H1 (cell line): ENCODE measurements at regions not wholly inside any gene's neighbourhood (a gene's known extent, or its start where the extent isn't known, plus 50 kb on each side); places are given as distances from the start of the nearest gene placed in this dataset.

Experiments used
- JUN ChIP-seq: IDR thresholded peaks from 2 replicates; pipeline ENCODE4 v1.6.1; 2011; ENCODE audit warnings: low read depth, mild to moderate bottlenecking, improper control_type of control experiment, low read length
- POLR2AphosphoS5 ChIP-seq: IDR thresholded peaks from 2 replicates; pipeline ENCODE4 v1.6.1; 2011; ENCODE audit warnings: low read depth, low read length
- TF ChIP-seq, protein P1 (sequence below), 3 experiments: IDR thresholded peaks; 1 replicate in 2 of 3; 2 replicates in 1 of 3; pipeline versions ENCODE4 v1.5.1 to v1.6.1; 2011; ENCODE audit warnings: low read length in 3 of 3, mild to moderate bottlenecking in 3 of 3, inconsistent platforms in 2 of 3, low read depth in 1 of 3, moderate library complexity in 1 of 3; ENCODE audit not compliant: insufficient read depth in 1 of 3; ENCODE audit errors: control extremely low read depth in 1 of 3
- TF ChIP-seq, protein P2 (sequence below): IDR thresholded peaks from 2 replicates; pipeline ENCODE4 v1.6.1; 2012; ENCODE audit warnings: low read length, inconsistent platforms

DNA sequence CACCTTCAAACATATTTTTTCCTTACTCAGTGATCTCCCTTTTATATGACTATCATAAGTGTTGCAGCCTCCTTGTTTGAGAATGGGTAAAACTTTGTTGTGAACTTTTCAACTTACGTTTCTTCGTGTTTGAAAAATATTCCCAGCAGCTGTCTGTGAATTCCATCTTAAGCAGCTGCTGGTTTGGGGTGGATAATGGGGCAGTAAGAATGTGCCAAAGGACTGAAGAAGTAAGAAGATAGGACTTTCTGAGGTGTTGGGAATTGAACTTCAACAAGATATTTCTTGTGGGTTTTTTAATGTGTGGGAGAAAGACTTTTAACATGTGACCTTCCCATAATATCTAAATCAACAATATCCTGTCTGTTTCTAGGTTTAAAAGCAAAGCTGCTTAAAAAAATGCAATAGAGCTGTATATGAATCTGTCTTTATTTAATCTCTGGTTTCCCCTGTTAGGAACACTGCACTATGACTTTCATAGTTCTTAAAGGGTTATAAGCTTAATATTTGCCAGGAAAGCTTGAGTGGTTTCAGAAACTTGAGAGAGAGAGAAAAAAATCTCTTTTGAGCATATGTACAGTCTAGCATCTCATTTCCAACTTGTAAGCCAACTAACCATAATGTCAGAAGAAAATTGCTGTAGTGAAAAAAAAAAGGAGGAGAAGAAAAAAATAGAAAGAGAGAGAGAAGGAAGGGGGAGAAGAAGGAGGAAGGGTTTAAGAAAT, 1659.2 kb upstream of the FLRT2 start:
- TF ChIP-seq, protein P1, sequence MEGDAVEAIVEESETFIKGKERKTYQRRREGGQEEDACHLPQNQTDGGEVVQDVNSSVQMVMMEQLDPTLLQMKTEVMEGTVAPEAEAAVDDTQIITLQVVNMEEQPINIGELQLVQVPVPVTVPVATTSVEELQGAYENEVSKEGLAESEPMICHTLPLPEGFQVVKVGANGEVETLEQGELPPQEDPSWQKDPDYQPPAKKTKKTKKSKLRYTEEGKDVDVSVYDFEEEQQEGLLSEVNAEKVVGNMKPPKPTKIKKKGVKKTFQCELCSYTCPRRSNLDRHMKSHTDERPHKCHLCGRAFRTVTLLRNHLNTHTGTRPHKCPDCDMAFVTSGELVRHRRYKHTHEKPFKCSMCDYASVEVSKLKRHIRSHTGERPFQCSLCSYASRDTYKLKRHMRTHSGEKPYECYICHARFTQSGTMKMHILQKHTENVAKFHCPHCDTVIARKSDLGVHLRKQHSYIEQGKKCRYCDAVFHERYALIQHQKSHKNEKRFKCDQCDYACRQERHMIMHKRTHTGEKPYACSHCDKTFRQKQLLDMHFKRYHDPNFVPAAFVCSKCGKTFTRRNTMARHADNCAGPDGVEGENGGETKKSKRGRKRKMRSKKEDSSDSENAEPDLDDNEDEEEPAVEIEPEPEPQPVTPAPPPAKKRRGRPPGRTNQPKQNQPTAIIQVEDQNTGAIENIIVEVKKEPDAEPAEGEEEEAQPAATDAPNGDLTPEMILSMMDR (IDR thresholded peaks at IDR 0.05; ENCODE audit: control extremely low read depth in 1 of 3, insufficient read depth in 1 of 3, low read depth in 1 of 3, low read length in 3 of 3) = no peak
- no peak for TF ChIP-seq POLR2AphosphoS5
- TF ChIP-seq, protein P2, sequence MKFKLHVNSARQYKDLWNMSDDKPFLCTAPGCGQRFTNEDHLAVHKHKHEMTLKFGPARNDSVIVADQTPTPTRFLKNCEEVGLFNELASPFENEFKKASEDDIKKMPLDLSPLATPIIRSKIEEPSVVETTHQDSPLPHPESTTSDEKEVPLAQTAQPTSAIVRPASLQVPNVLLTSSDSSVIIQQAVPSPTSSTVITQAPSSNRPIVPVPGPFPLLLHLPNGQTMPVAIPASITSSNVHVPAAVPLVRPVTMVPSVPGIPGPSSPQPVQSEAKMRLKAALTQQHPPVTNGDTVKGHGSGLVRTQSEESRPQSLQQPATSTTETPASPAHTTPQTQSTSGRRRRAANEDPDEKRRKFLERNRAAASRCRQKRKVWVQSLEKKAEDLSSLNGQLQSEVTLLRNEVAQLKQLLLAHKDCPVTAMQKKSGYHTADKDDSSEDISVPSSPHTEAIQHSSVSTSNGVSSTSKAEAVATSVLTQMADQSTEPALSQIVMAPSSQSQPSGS = no peak
- TF ChIP-seq JUN = no peak
